ENCODE measurements at regions not wholly inside any gene's neighbourhood (a gene's known extent, or its start where the extent isn't known, plus 50 kb on each side); places are given as distances from the start of the nearest gene placed in this dataset.
A peak's percentile ranks its signal among the peaks of the same experiment; 100 is the strongest.

GRCh38 chr18:75574187-75574586 lies 146.7 kb upstream of the SMIM21 start:
- peak; percentile 82 for DNase-seq

GRCh38 chr18:75563150-75563549 lies 135.6 kb upstream of the SMIM21 start:
- DNase-seq, result no peak

- DNase-seq, result no peak
Measured at GRCh38 chr18:75562216-75562615, 134.7 kb upstream of the SMIM21 start.

- no peak for DNase-seq
Measured at GRCh38 chr18:75558790-75559189, 131.3 kb upstream of the SMIM21 start.

- no peak for DNase-seq
Measured at GRCh38 chr18:75556841-75557240, 129.3 kb upstream of the SMIM21 start.

GRCh38 chr18:75554644-75555185 lies 127.2 kb upstream of the SMIM21 start:
- no peak for DNase-seq

- DNase-seq, result no peak
Measured at GRCh38 chr18:75554176-75554575, 126.7 kb upstream of the SMIM21 start.

GRCh38 chr18:75553021-75553420 lies 125.5 kb upstream of the SMIM21 start:
- DNase-seq, result no peak

GRCh38 chr18:75551071-75551470 lies 123.6 kb upstream of the SMIM21 start:
- no peak for DNase-seq

GRCh38 chr18:75548353-75548905 lies 120.9 kb upstream of the SMIM21 start:
- DNase-seq, result no peak

GRCh38 chr18:75546964-75547363 lies 119.5 kb upstream of the SMIM21 start:
- no peak for DNase-seq

GRCh38 chr18:75545189-75545588 lies 117.7 kb upstream of the SMIM21 start:
- no peak for DNase-seq

GRCh38 chr18:75544496-75544895 lies 117.0 kb upstream of the SMIM21 start:
- peak; percentile 92 for DNase-seq

- DNase-seq, result peak; percentile 73
Measured at GRCh38 chr18:75544051-75544481, 116.6 kb upstream of the SMIM21 start.

GRCh38 chr18:75538727-75539126 lies 111.2 kb upstream of the SMIM21 start:
- peak; percentile 88 for DNase-seq

- no peak for DNase-seq
Measured at GRCh38 chr18:75533950-75534349, 106.4 kb upstream of the SMIM21 start.

GRCh38 chr18:75533209-75533608 lies 105.7 kb upstream of the SMIM21 start:
- DNase-seq, result no peak

GRCh38 chr18:75531851-75532459 lies 104.5 kb upstream of the SMIM21 start:
- peak; percentile 34 for DNase-seq

- DNase-seq, result no peak
Measured at GRCh38 chr18:75531212-75531850, 103.8 kb upstream of the SMIM21 start.

GRCh38 chr18:75530566-75531211 lies 103.2 kb upstream of the SMIM21 start:
- DNase-seq, result peak; percentile 27

GRCh38 chr18:75530118-75530517 lies 102.6 kb upstream of the SMIM21 start:
- DNase-seq, result no peak

- DNase-seq, result no peak
Measured at GRCh38 chr18:75529394-75529793, 101.9 kb upstream of the SMIM21 start.

GRCh38 chr18:75527848-75528685 lies 100.6 kb upstream of the SMIM21 start:
- DNase-seq, result no peak
